Skeletal muscle cell (primary cell): ENCODE measurements at regions not wholly inside any gene's neighbourhood (a gene's known extent, or its start where the extent isn't known, plus 50 kb on each side); places are given as distances from the start of the nearest gene placed in this dataset.

Experiments used
- DNase-seq: peaks from one replicate; pipeline ENCODE4 v3.0.0-alpha.2; 2010; ENCODE audit warnings: low read depth
- H3K4me3 ChIP-seq: 2 replicates; pipeline ENCODE4 v1.5.1; 2011; ENCODE audit warnings: low read depth, mild to moderate bottlenecking, control low read depth, low read length, moderate library complexity

- no peak overlapping the region for H3K4me3 ChIP-seq
- DNase-seq, result no peak
Observed at GRCh38 chr15:26477044-26477443, 295.8 kb downstream of the GABRB3 start.

- H3K4me3 ChIP-seq, result no peak overlapping the region
- DNase-seq, result no peak
Observed at GRCh38 chr15:26475554-26475953, 297.3 kb downstream of the GABRB3 start.

GRCh38 chr15:26472661-26473060 lies 300.2 kb downstream of the GABRB3 start:
- no peak for DNase-seq
- no peak overlapping the region for H3K4me3 ChIP-seq

- DNase-seq, result no peak
- no peak overlapping the region for H3K4me3 ChIP-seq
Observed at GRCh38 chr15:26461847-26462608, 310.8 kb downstream of the GABRB3 start.

- no peak overlapping the region for H3K4me3 ChIP-seq
- DNase-seq, result no peak
Observed at GRCh38 chr15:26460165-26460564, 312.7 kb downstream of the GABRB3 start.

GRCh38 chr15:26455828-26456227 lies 317.0 kb downstream of the GABRB3 start:
- no peak overlapping the region for H3K4me3 ChIP-seq
- no peak for DNase-seq

GRCh38 chr15:26453914-26454313 lies 319.0 kb downstream of the GABRB3 start:
- no peak for DNase-seq
- no peak overlapping the region for H3K4me3 ChIP-seq

- DNase-seq, result no peak
- no peak overlapping the region for H3K4me3 ChIP-seq
Observed at GRCh38 chr15:26451995-26452394, 320.9 kb downstream of the GABRB3 start.

- no peak for DNase-seq
- H3K4me3 ChIP-seq, result no peak overlapping the region
Observed at GRCh38 chr15:26449291-26449690, 323.6 kb downstream of the GABRB3 start.

GRCh38 chr15:26443321-26443720 lies 329.5 kb downstream of the GABRB3 start:
- DNase-seq, result no peak
- no peak overlapping the region for H3K4me3 ChIP-seq

GRCh38 chr15:26442680-26443079 lies 330.2 kb downstream of the GABRB3 start:
- no peak for DNase-seq
- H3K4me3 ChIP-seq, result no peak overlapping the region

GRCh38 chr15:26439681-26440080 lies 333.2 kb downstream of the GABRB3 start:
- no peak for DNase-seq
- H3K4me3 ChIP-seq, result no peak overlapping the region

- no peak overlapping the region for H3K4me3 ChIP-seq
- no peak for DNase-seq
Observed at GRCh38 chr15:26438718-26439117, 334.1 kb downstream of the GABRB3 start.

GRCh38 chr15:26438316-26438715 lies 334.6 kb downstream of the GABRB3 start:
- H3K4me3 ChIP-seq, result no peak overlapping the region
- DNase-seq, result no peak

GRCh38 chr15:26433818-26434217 lies 339.0 kb downstream of the GABRB3 start:
- H3K4me3 ChIP-seq, result no peak overlapping the region
- no peak for DNase-seq

GRCh38 chr15:26433060-26433459 lies 339.8 kb downstream of the GABRB3 start:
- H3K4me3 ChIP-seq, result no peak overlapping the region
- DNase-seq, result no peak

- H3K4me3 ChIP-seq, result no peak overlapping the region
- no peak for DNase-seq
Observed at GRCh38 chr15:26421065-26421464, 351.8 kb downstream of the GABRB3 start.

- H3K4me3 ChIP-seq, result no peak overlapping the region
- DNase-seq, result no peak
Observed at GRCh38 chr15:26395624-26396023, 377.2 kb downstream of the GABRB3 start.

GRCh38 chr15:26394801-26395200 lies 378.1 kb downstream of the GABRB3 start:
- no peak for DNase-seq
- no peak overlapping the region for H3K4me3 ChIP-seq

- DNase-seq, result no peak
- no peak overlapping the region for H3K4me3 ChIP-seq
Observed at GRCh38 chr15:26392956-26393355, 379.9 kb downstream of the GABRB3 start.

GRCh38 chr15:26391567-26392194 lies 381.2 kb downstream of the GABRB3 start:
- no peak for DNase-seq
- H3K4me3 ChIP-seq, result no peak overlapping the region
